Brain microvascular endothelial cell (primary cell): ENCODE measurements at regions not wholly inside any gene's neighbourhood (a gene's known extent, or its start where the extent isn't known, plus 50 kb on each side); places are given as distances from the start of the nearest gene placed in this dataset.

Source experiments
- DNase-seq: peaks from one replicate; pipeline ENCODE4 v3.0.0-alpha.2; 2020
- H3K27ac ChIP-seq: fragments of 250-450 bp; sonication (Bioruptor Pico); 2 replicates; pipeline ENCODE4 v1.5.1; 2020; ENCODE audit warnings: mild to moderate bottlenecking, moderate library complexity
- H3K27me3 ChIP-seq: fragments of 250-450 bp; sonication (Bioruptor Pico); replicated peaks from 2 replicates; pipeline ENCODE4 v1.5.1; 2020; ENCODE audit warnings: mild to moderate bottlenecking
- H3K36me3 ChIP-seq: fragments of 250-450 bp; sonication (Bioruptor Pico); replicated peaks from 2 replicates; pipeline ENCODE4 v1.5.1; 2020; ENCODE audit warnings: mild to moderate bottlenecking
- H3K4me3 ChIP-seq: 2 replicates; pipeline ENCODE4 v1.5.1; 2011; ENCODE audit warnings: low read depth, mild to moderate bottlenecking, control low read depth, low read length, moderate library complexity
- CTCF ChIP-seq: IDR thresholded peaks from 2 replicates; pipeline ENCODE4 v1.5.1; 2011; ENCODE audit warnings: low read depth, mild to moderate bottlenecking, moderate library complexity, low read length, control low read depth, inconsistent platforms; ENCODE audit errors: missing control alignments
- in situ Hi-C: cut with HindIII; loops from 2 replicates; pipeline ENCODE4 v1.10.0; 2017; ENCODE audit warnings: low sequenced_read_pairs, low pct_ligation_motif_present

- no peak for TF ChIP-seq CTCF
- Histone ChIP-seq H3K36me3 (no peaks in the 10 kb centered on the region), H3K4me3 (no peak overlapping the region), H3K27ac (no peak overlapping the region), H3K27me3 (no peaks in the 10 kb centered on the region)
- in situ Hi-C loops = no loop called here
- no peak for DNase-seq
These were observed 80.9 kb upstream of the ADRA1D start for GRCh38 chr20:4330011-4330410.

- no peak for TF ChIP-seq CTCF
- in situ Hi-C loops = no loop called here
- Histone ChIP-seq H3K27me3 (no peaks in the 10 kb centered on the region), H3K27ac (no peak overlapping the region), H3K36me3 (no peaks in the 10 kb centered on the region), H3K4me3 (no peak overlapping the region)
- DNase-seq = no peak
These were observed 80.1 kb upstream of the ADRA1D start for GRCh38 chr20:4329232-4329631.

GRCh38 chr20:4328541-4328940, 79.5 kb upstream of the ADRA1D start:
- Histone ChIP-seq H3K27ac (no peak overlapping the region), H3K4me3 (no peak overlapping the region), H3K27me3 (no peaks in the 10 kb centered on the region), H3K36me3 (no peaks in the 10 kb centered on the region)
- TF ChIP-seq CTCF = no peak
- in situ Hi-C loops = no loop called here
- no peak for DNase-seq

- Histone ChIP-seq H3K27ac (no peak overlapping the region), H3K27me3 (no peaks in the 10 kb centered on the region), H3K36me3 (no peaks in the 10 kb centered on the region), H3K4me3 (no peak overlapping the region)
- in situ Hi-C loops = no loop called here
- TF ChIP-seq CTCF = no peak
- no peak for DNase-seq
These were observed 78.9 kb upstream of the ADRA1D start for GRCh38 chr20:4327956-4328355.

- Histone ChIP-seq H3K36me3 (no peaks in the 10 kb centered on the region), H3K27ac (no peak overlapping the region), H3K4me3 (no peak overlapping the region), H3K27me3 (no peaks in the 10 kb centered on the region)
- in situ Hi-C loops = no loop called here
- no peak for DNase-seq
- no peak for TF ChIP-seq CTCF
These were observed 77.3 kb upstream of the ADRA1D start for GRCh38 chr20:4326195-4327065.

GRCh38 chr20:4325548-4326187, 76.6 kb upstream of the ADRA1D start:
- H3K27me3 ChIP-seq = no peaks in the 10 kb centered on the region
- H3K4me3 ChIP-seq = no peak overlapping the region
- H3K27ac ChIP-seq = no peak overlapping the region
- DNase-seq = no peak
- in situ Hi-C loops = no loop called here
- TF ChIP-seq CTCF = no peak
- H3K36me3 ChIP-seq = no peaks in the 10 kb centered on the region
